ENCODE measurements at regions not wholly inside any gene's neighbourhood (a gene's known extent, or its start where the extent isn't known, plus 50 kb on each side); places are given as distances from the start of the nearest gene placed in this dataset.

GRCh38 chr13:22839603-22840530 is 340.9 kb upstream of the SGCG start:
- TF ChIP-seq CTCF (conservative IDR thresholded peaks at IDR 0.05 in 1 of 2, IDR thresholded peaks at IDR 0.05 in 1 of 2; ENCODE audit: low read depth in 1 of 2, low read length in 2 of 2), result no peak
- no peak for TF ChIP-seq EZH2 (IDR thresholded peaks at IDR 0.05; ENCODE audit: low read length, missing control alignments)
